Upper lobe of left lung (tissue), 6 donors: ENCODE measurements at regions not wholly inside any gene's neighbourhood (a gene's known extent, or its start where the extent isn't known, plus 50 kb on each side); places are given as distances from the start of the nearest gene placed in this dataset.

Experiments
- ATAC-seq, 2 donors: fragments of 200-7000 bp; cut with Tn5 transposase; one replicate each; pipeline ENCODE4 v1.9.1; 2022; ENCODE audit warnings: mild to moderate bottlenecking in 2 of 2, moderate library complexity in 2 of 2; ENCODE audit not compliant: low FRiP score in 2 of 2
- DNase-seq, 2 donors: peaks; one replicate each; pipeline ENCODE4 v3.0.0-alpha.2; 2019 to 2020
- H3K27ac ChIP-seq, 4 donors: fragments of 200-600 bp; sonication (generic); one replicate each; pipeline ENCODE4 v1.5.1; 2016 to 2019
- H3K27me3 ChIP-seq, 4 donors: fragments of 200-600 bp; sonication (generic); one replicate each; pipeline ENCODE4 v1.5.1; 2017 to 2019
- H3K36me3 ChIP-seq, 4 donors: fragments of 200-600 bp; sonication (generic); one replicate each; pipeline ENCODE4 v1.5.1; 2016 to 2019
- H3K4me1 ChIP-seq, 4 donors: fragments of 200-600 bp; sonication (generic); one replicate each; pipeline ENCODE4 v1.5.1; 2018 to 2019
- H3K4me3 ChIP-seq, 4 donors: fragments of 200-600 bp; sonication (generic); one replicate each; pipeline ENCODE4 v1.5.1; 2017 to 2019; ENCODE audit warnings: mild to moderate bottlenecking in 2 of 4, moderate library complexity in 1 of 4
- H3K9me3 ChIP-seq, 4 donors: fragments of 200-600 bp; sonication (generic); one replicate each; pipeline ENCODE4 v1.5.1; 2018 to 2019
- CTCF ChIP-seq, 6 experiments: fragments of 450-650 bp in 4 of 6; fragments of 200-600 bp in 2 of 6; sonication (generic) in 2 of 6; IDR thresholded peaks; one replicate each; pipeline ENCODE4 v1.5.1; 2016 to 2019; ENCODE audit warnings: antibody characterized with exemption in 6 of 6
- EP300 ChIP-seq, 4 donors: sonication (generic); formaldehyde crosslinking; IDR thresholded peaks; one replicate each; pipeline ENCODE4 v1.5.1; 2017; ENCODE audit warnings: antibody characterized with exemption in 4 of 4, control low read depth in 2 of 4
- POLR2A ChIP-seq, 4 donors: fragments of 450-650 bp; IDR thresholded peaks; one replicate each; pipeline ENCODE4 v1.5.1; 2016 to 2017; ENCODE audit warnings: antibody characterized with exemption in 4 of 4, mild to moderate bottlenecking in 2 of 4
- POLR2AphosphoS5 ChIP-seq, 2 donors: sonication (generic); formaldehyde crosslinking; IDR thresholded peaks; one replicate each; pipeline ENCODE4 v1.5.1; 2017; ENCODE audit warnings: antibody characterized with exemption in 2 of 2
- WGBS, 2 donors: methylation state at CpG; one replicate each; pipeline ENCODE4 v1.1.5; 2017 to 2018; 5-methylcytosine and 5-hydroxymethylcytosine counted together
- donor health status: DM: no; HTN: no; CAD: no; lungs with moderate emphysema.
- donor health status: DM: no; HTN: yes; CAD: no; lungs with severe emphysema.

- no peak overlapping the region for H3K4me3 ChIP-seq
- no peak for TF ChIP-seq CTCF (IDR thresholded peaks at IDR 0.05)
- no peak for TF ChIP-seq POLR2A (IDR thresholded peaks at IDR 0.05)
- TF ChIP-seq EP300 (IDR thresholded peaks at IDR 0.05), result no peak
- no peak for TF ChIP-seq POLR2AphosphoS5 (IDR thresholded peaks at IDR 0.05)
- no peaks in the 10 kb centered on the region for H3K36me3 ChIP-seq
- H3K9me3 ChIP-seq, result peaks cover 0 to 4% (median 0%) of the 10 kb centered on the region in 4 donors
- DNase-seq (peak in 1 of 2 donors; percentile 46), ATAC-seq (no peak)
- no peaks in the 10 kb centered on the region for H3K27me3 ChIP-seq
- WGBS, 2 donors, result 82 to 83% methylated on average over 13 of the region's 13 CpGs
- H3K4me1 ChIP-seq, result no peaks in the 10 kb centered on the region
- no peak overlapping the region for H3K27ac ChIP-seq
Observed at GRCh38 chr4:187849556-187850225, 145.9 kb upstream of the ZFP42 start.

GRCh38 chr4:187865914-187866313 is 129.7 kb upstream of the ZFP42 start:
- H3K9me3 ChIP-seq, result no peaks in the 10 kb centered on the region
- no peak for TF ChIP-seq CTCF (IDR thresholded peaks at IDR 0.05)
- TF ChIP-seq EP300 (IDR thresholded peaks at IDR 0.05), result no peak
- TF ChIP-seq POLR2AphosphoS5 (IDR thresholded peaks at IDR 0.05), result no peak
- TF ChIP-seq POLR2A (IDR thresholded peaks at IDR 0.05), result no peak
- no peaks in the 10 kb centered on the region for H3K36me3 ChIP-seq
- DNase-seq, result no peak
- ATAC-seq, result no peak
- no peaks in the 10 kb centered on the region for H3K4me1 ChIP-seq
- WGBS, 2 donors, result 79 to 80% methylated on average over 4 of the region's 4 CpGs
- no peak overlapping the region for H3K4me3 ChIP-seq
- no peaks in the 10 kb centered on the region for H3K27me3 ChIP-seq
- no peak overlapping the region for H3K27ac ChIP-seq

- no peak overlapping the region for H3K27ac ChIP-seq
- no peak for ATAC-seq
- no peaks in the 10 kb centered on the region for H3K4me1 ChIP-seq
- TF ChIP-seq POLR2A (IDR thresholded peaks at IDR 0.05) (no peak), POLR2AphosphoS5 (IDR thresholded peaks at IDR 0.05) (no peak), CTCF (IDR thresholded peaks at IDR 0.05) (no peak), EP300 (IDR thresholded peaks at IDR 0.05) (no peak)
- DNase-seq, result no peak
- H3K36me3 ChIP-seq, result no peaks in the 10 kb centered on the region
- H3K4me3 ChIP-seq, result no peak overlapping the region
- no peaks in the 10 kb centered on the region for H3K27me3 ChIP-seq
- WGBS, 2 donors, result 74 to 82% methylated on average over 2 of the region's 2 CpGs
- H3K9me3 ChIP-seq, result no peaks in the 10 kb centered on the region
Observed at GRCh38 chr4:187883049-187883448, 112.5 kb upstream of the ZFP42 start.

- no peak for DNase-seq
- no peaks in the 10 kb centered on the region for H3K4me1 ChIP-seq
- 85 to 88% methylated on average over 8 of the region's 8 CpGs for WGBS, 2 donors
Observed at GRCh38 chr4:187883836-187884475, 111.6 kb upstream of the ZFP42 start.

More at GRCh38 chr4:187883836-187884475, 111.6 kb upstream of the ZFP42 start:
- no peak overlapping the region for H3K27ac ChIP-seq
- no peaks in the 10 kb centered on the region for H3K36me3 ChIP-seq
- no peak for TF ChIP-seq CTCF (IDR thresholded peaks at IDR 0.05)
- TF ChIP-seq POLR2A (IDR thresholded peaks at IDR 0.05), result no peak
- no peak for TF ChIP-seq EP300 (IDR thresholded peaks at IDR 0.05)
- no peaks in the 10 kb centered on the region for H3K27me3 ChIP-seq
- no peak overlapping the region for H3K4me3 ChIP-seq
- ATAC-seq, result no peak
- no peaks in the 10 kb centered on the region for H3K9me3 ChIP-seq
